Ishikawa (cell line): ENCODE measurements at regions not wholly inside any gene's neighbourhood (a gene's known extent, or its start where the extent isn't known, plus 50 kb on each side); places are given as distances from the start of the nearest gene placed in this dataset.

Source experiments
- CEBPB ChIP-seq: IDR thresholded peaks from 2 replicates; pipeline ENCODE4 v1.6.1; 2012
- EGR1 ChIP-seq: IDR thresholded peaks from 2 replicates; pipeline ENCODE4 v1.6.1; 2012
- EP300 ChIP-seq: IDR thresholded peaks from 2 replicates; pipeline ENCODE4 v1.6.1; 2012; ENCODE audit warnings: borderline replicate concordance
- FOXM1 ChIP-seq: IDR thresholded peaks from 2 replicates; pipeline ENCODE4 v1.6.1; 2012; ENCODE audit warnings: low read depth, borderline replicate concordance
- MAX ChIP-seq: IDR thresholded peaks from 2 replicates; pipeline ENCODE4 v1.6.1; 2012
- RAD21 ChIP-seq: IDR thresholded peaks from 2 replicates; pipeline ENCODE4 v1.6.1; 2012; ENCODE audit warnings: low read depth
- YY1 ChIP-seq: IDR thresholded peaks from 2 replicates; pipeline ENCODE4 v1.6.1; 2012; ENCODE audit warnings: low read depth
- TF ChIP-seq, protein P1 (sequence below): IDR thresholded peaks from 2 replicates; pipeline ENCODE4 v1.6.1; 2012
- TF ChIP-seq, protein P2 (sequence below): IDR thresholded peaks from 2 replicates; pipeline ENCODE4 v1.6.1; 2012; ENCODE audit warnings: low read depth, mild to moderate bottlenecking

- TF ChIP-seq FOXM1 (no peak), EP300 (no peak), RAD21 (no peak), YY1 (no peak), EGR1 (no peak), CEBPB (no peak), MAX (no peak)
- TF ChIP-seq, protein P1, sequence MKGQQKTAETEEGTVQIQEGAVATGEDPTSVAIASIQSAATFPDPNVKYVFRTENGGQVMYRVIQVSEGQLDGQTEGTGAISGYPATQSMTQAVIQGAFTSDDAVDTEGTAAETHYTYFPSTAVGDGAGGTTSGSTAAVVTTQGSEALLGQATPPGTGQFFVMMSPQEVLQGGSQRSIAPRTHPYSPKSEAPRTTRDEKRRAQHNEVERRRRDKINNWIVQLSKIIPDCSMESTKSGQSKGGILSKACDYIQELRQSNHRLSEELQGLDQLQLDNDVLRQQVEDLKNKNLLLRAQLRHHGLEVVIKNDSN = no peak
- TF ChIP-seq, protein P2, sequence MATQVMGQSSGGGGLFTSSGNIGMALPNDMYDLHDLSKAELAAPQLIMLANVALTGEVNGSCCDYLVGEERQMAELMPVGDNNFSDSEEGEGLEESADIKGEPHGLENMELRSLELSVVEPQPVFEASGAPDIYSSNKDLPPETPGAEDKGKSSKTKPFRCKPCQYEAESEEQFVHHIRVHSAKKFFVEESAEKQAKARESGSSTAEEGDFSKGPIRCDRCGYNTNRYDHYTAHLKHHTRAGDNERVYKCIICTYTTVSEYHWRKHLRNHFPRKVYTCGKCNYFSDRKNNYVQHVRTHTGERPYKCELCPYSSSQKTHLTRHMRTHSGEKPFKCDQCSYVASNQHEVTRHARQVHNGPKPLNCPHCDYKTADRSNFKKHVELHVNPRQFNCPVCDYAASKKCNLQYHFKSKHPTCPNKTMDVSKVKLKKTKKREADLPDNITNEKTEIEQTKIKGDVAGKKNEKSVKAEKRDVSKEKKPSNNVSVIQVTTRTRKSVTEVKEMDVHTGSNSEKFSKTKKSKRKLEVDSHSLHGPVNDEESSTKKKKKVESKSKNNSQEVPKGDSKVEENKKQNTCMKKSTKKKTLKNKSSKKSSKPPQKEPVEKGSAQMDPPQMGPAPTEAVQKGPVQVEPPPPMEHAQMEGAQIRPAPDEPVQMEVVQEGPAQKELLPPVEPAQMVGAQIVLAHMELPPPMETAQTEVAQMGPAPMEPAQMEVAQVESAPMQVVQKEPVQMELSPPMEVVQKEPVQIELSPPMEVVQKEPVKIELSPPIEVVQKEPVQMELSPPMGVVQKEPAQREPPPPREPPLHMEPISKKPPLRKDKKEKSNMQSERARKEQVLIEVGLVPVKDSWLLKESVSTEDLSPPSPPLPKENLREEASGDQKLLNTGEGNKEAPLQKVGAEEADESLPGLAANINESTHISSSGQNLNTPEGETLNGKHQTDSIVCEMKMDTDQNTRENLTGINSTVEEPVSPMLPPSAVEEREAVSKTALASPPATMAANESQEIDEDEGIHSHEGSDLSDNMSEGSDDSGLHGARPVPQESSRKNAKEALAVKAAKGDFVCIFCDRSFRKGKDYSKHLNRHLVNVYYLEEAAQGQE = no peak
These were observed 148.5 kb downstream of the SOX2 start for GRCh38 chr3:181860235-181860634.
